H1 (cell line): ENCODE measurements at regions not wholly inside any gene's neighbourhood (a gene's known extent, or its start where the extent isn't known, plus 50 kb on each side); places are given as distances from the start of the nearest gene placed in this dataset.

Source experiments
- CTCF ChIA-PET: fragments of 300-600 bp; sonication (Branson Sonifier 250); formaldehyde crosslinking; loops from one replicate; lab custom pipeline; 2021; ENCODE audit not compliant: partially characterized antibody; lab: Charles Lee
- POLR2A ChIA-PET: fragments of 300-600 bp; sonication (Branson Sonifier 250); formaldehyde crosslinking; loops from one replicate; lab custom pipeline; 2021; ENCODE audit warnings: inconsistent platforms; ENCODE audit not compliant: partially characterized antibody; lab: Charles Lee
- DNase-seq, 2 experiments: peaks; one replicate each; pipeline versions ENCODE4 v3.0.0 to v3.0.0-alpha.2; 2010 to 2022; ENCODE audit warnings: low spot score in 2 of 2, low read depth in 1 of 2, mixed read lengths in 1 of 2
- FAIRE-seq: peaks from 2 replicates; lab custom pipeline; 2011; peaks lifted over from hg19 to GRCh38; lab: Jason Lieb, UNC
- H2AFZ ChIP-seq: 2 replicates; pipeline ENCODE4 v1.8.1; 2012; ENCODE audit warnings: low read length, inconsistent platforms
- H2AK5ac ChIP-seq: 2 replicates; pipeline ENCODE4 v1.6.1; 2013; ENCODE audit warnings: low read depth, low read length
- H2BK120ac ChIP-seq: replicated peaks from 2 replicates; pipeline ENCODE3; 2013; ENCODE audit warnings: low read depth, low read length, inconsistent platforms
- H2BK12ac ChIP-seq: 2 replicates; pipeline ENCODE4 v1.6.1; 2013; ENCODE audit warnings: low read depth, low read length
- H2BK15ac ChIP-seq: 2 replicates; pipeline ENCODE4 v1.6.1; 2013; ENCODE audit warnings: low read length
- H2BK20ac ChIP-seq: 2 replicates; pipeline ENCODE4 v1.6.1; 2013; ENCODE audit warnings: low read length
- H2BK5ac ChIP-seq: 2 replicates; pipeline ENCODE4 v1.6.1; 2013; ENCODE audit warnings: low read depth, low read length
- H3K14ac ChIP-seq: 2 replicates; pipeline ENCODE4 v1.6.1; 2013; ENCODE audit warnings: inconsistent platforms; ENCODE audit not compliant: insufficient read length
- H3K18ac ChIP-seq: 2 replicates; pipeline ENCODE4 v1.6.1; 2013; ENCODE audit warnings: low read length; ENCODE audit errors: extremely low read depth
- H3K23ac ChIP-seq: 2 replicates; pipeline ENCODE4 v1.6.1; 2013; ENCODE audit warnings: inconsistent platforms; ENCODE audit not compliant: insufficient read length
- H3K23me2 ChIP-seq: 2 replicates; pipeline ENCODE4 v1.6.1; 2013; ENCODE audit warnings: low read depth, low read length
- H3K27ac ChIP-seq: 2 replicates; pipeline ENCODE4 v1.6.1; 2011; ENCODE audit warnings: low read depth, low read length, inconsistent platforms
- H3K27me3 ChIP-seq, 4 experiments: replicated peaks in 1 of 4; 1 replicate in 1 of 4; 2 replicates in 3 of 4; pipeline versions ENCODE4 v1.6.1 to v1.8.1; 2011 to 2013; ENCODE audit warnings: low read length in 3 of 4, mild to moderate bottlenecking in 3 of 4, inconsistent platforms in 2 of 4, mixed read lengths in 2 of 4, moderate library complexity in 1 of 4; ENCODE audit not compliant: control insufficient read depth in 3 of 4, insufficient read depth in 3 of 4; ENCODE audit errors: extremely low read depth in 1 of 4
- H3K36me3 ChIP-seq, 4 experiments: 2 replicates each; pipeline versions ENCODE4 v1.6.1 to v1.8.1; 2011 to 2013; ENCODE audit warnings: mild to moderate bottlenecking in 4 of 4, low read length in 3 of 4, moderate library complexity in 2 of 4, control low read depth in 1 of 4, inconsistent platforms in 1 of 4; ENCODE audit not compliant: insufficient read depth in 4 of 4, control insufficient read depth in 2 of 4
- H3K4ac ChIP-seq: replicated peaks from 2 replicates; pipeline ENCODE3; 2013; ENCODE audit warnings: low read length, low read depth, mixed read lengths, inconsistent platforms; ENCODE audit not compliant: insufficient read length
- H3K4me1 ChIP-seq, 4 experiments: replicated peaks in 1 of 4; 1 replicate in 1 of 4; 2 replicates in 3 of 4; pipeline versions ENCODE4 v1.6.1 to v1.8.1; 2011 to 2013; ENCODE audit warnings: low read length in 3 of 4, inconsistent platforms in 2 of 4, mixed read lengths in 1 of 4; ENCODE audit not compliant: insufficient read depth in 4 of 4, control insufficient read depth in 3 of 4
- H3K4me2 ChIP-seq, 2 experiments: 2 replicates each; pipeline versions ENCODE4 v1.6.1 to v1.8.1; 2011 to 2013; ENCODE audit warnings: low read depth in 2 of 2, low read length in 2 of 2, control low read depth in 1 of 2, inconsistent platforms in 1 of 2, mild to moderate bottlenecking in 1 of 2; ENCODE audit not compliant: insufficient read depth in 1 of 2
- H3K4me3 ChIP-seq, 4 experiments: fragments of 200-600, 300-600 bp in 1 of 4; sonication (generic), shearing (Covaris generic), sonication (Bioruptor Twin) in 1 of 4; 2 replicates each; pipeline versions ENCODE4 v1.5.1 to v1.8.1; 2011 to 2016; ENCODE audit warnings: low read length in 4 of 4, low read depth in 3 of 4, control low read depth in 2 of 4, inconsistent platforms in 2 of 4, mild to moderate bottlenecking in 2 of 4, mixed read lengths in 1 of 4, moderate library complexity in 1 of 4; ENCODE audit not compliant: insufficient read depth in 2 of 4; ENCODE audit errors: extremely low read depth in 1 of 4
- H3K56ac ChIP-seq: replicated peaks from 2 replicates; pipeline ENCODE3; 2013; ENCODE audit warnings: low read depth, mild to moderate bottlenecking, mixed read lengths, low read length, inconsistent platforms; ENCODE audit not compliant: insufficient read length
- H3K79me1 ChIP-seq: 2 replicates; pipeline ENCODE4 v1.6.1; 2013; ENCODE audit warnings: low read depth, low read length, control low read depth
- H3K79me2 ChIP-seq, 2 experiments: 2 replicates each; pipeline versions ENCODE4 v1.6.1 to v1.8.1; 2012 to 2013; ENCODE audit warnings: low read length in 2 of 2, mild to moderate bottlenecking in 2 of 2, inconsistent platforms in 1 of 2; ENCODE audit not compliant: insufficient read depth in 2 of 2, control insufficient read depth in 1 of 2
- H3K9ac ChIP-seq, 4 experiments: replicated peaks in 1 of 4; 1 replicate in 1 of 4; 2 replicates in 3 of 4; pipeline versions ENCODE4 v1.6.1 to v1.8.1; 2011 to 2013; ENCODE audit warnings: low read depth in 3 of 4, low read length in 3 of 4, control low read depth in 2 of 4, mild to moderate bottlenecking in 2 of 4, moderate library complexity in 2 of 4, inconsistent platforms in 1 of 4; ENCODE audit errors: extremely low read depth in 1 of 4
- H3K9me3 ChIP-seq, 2 experiments: 2 replicates each; pipeline versions ENCODE4 v1.6.1 to v1.8.1; 2012 to 2013; ENCODE audit warnings: mild to moderate bottlenecking in 2 of 2, moderate library complexity in 2 of 2, control low read depth in 1 of 2, inconsistent platforms in 1 of 2, low read depth in 1 of 2, low read length in 1 of 2, mixed read lengths in 1 of 2; ENCODE audit not compliant: insufficient read depth in 2 of 2
- H4K20me1 ChIP-seq, 2 experiments: replicated peaks in 1 of 2; 2 replicates each; pipeline versions ENCODE3 to v1.8.1; 2011 to 2013; ENCODE audit warnings: inconsistent platforms in 2 of 2, low read length in 2 of 2, mild to moderate bottlenecking in 1 of 2; ENCODE audit not compliant: insufficient read depth in 2 of 2, control insufficient read depth in 1 of 2
- H4K5ac ChIP-seq: 2 replicates; pipeline ENCODE4 v1.6.1; 2013; ENCODE audit warnings: low read length, low read depth, mixed read lengths, inconsistent platforms; ENCODE audit not compliant: insufficient read length
- H4K8ac ChIP-seq: 2 replicates; pipeline ENCODE4 v1.8.0; 2013; ENCODE audit warnings: mild to moderate bottlenecking, moderate library complexity, low read length, inconsistent platforms; ENCODE audit not compliant: insufficient read depth; ENCODE audit errors: extremely low read depth
- H4K91ac ChIP-seq: replicated peaks from 2 replicates; pipeline ENCODE3; 2013; ENCODE audit warnings: low read length, mixed read lengths, inconsistent platforms; ENCODE audit not compliant: insufficient read length
- CHD1 ChIP-seq: IDR thresholded peaks from 2 replicates; pipeline ENCODE4 v1.6.1; 2012; ENCODE audit warnings: low read depth, low read length, improper control_type of control experiment
- HDAC2 ChIP-seq, 2 experiments: fragments of 300-600 bp in 1 of 2; sonication (generic) in 1 of 2; IDR thresholded peaks; 2 replicates each; pipeline ENCODE4 v1.6.1; 2011 to 2012; ENCODE audit warnings: low read depth in 2 of 2, low read length in 2 of 2, mild to moderate bottlenecking in 2 of 2, moderate library complexity in 2 of 2, borderline replicate concordance in 1 of 2, inconsistent platforms in 1 of 2
- JUND ChIP-seq: IDR thresholded peaks from 2 replicates; pipeline ENCODE4 v1.6.1; 2011; ENCODE audit warnings: mild to moderate bottlenecking, improper control_type of control experiment, low read length
- KDM1A ChIP-seq: fragments of 200-600, 300-600 bp; sonication (generic); IDR thresholded peaks from 2 replicates; pipeline ENCODE4 v1.7.1; 2016; ENCODE audit warnings: mild to moderate bottlenecking, low read length, borderline replicate concordance
- POU5F1 ChIP-seq: IDR thresholded peaks from 2 replicates; pipeline ENCODE4 v1.6.1; 2011; ENCODE audit warnings: low read depth, mild to moderate bottlenecking, low read length, moderate library complexity
- SIN3A ChIP-seq, 2 experiments: IDR thresholded peaks in 1 of 2; conservative IDR thresholded peaks in 1 of 2; 2 replicates each; pipeline ENCODE4 v1.6.1; 2011 to 2012; ENCODE audit warnings: low read length in 2 of 2, improper control_type of control experiment in 1 of 2, low read depth in 1 of 2, mild to moderate bottlenecking in 1 of 2
- SIRT6 ChIP-seq: IDR thresholded peaks from one replicate; pipeline ENCODE4 v1.7.1; 2012; ENCODE audit warnings: low read length, inconsistent platforms
- SP1 ChIP-seq: IDR thresholded peaks from 2 replicates; pipeline ENCODE4 v1.6.1; 2011; ENCODE audit warnings: low read depth, low read length
- SP2 ChIP-seq: IDR thresholded peaks from 2 replicates; pipeline ENCODE4 v1.6.1; 2012; ENCODE audit warnings: mild to moderate bottlenecking, low read length, inconsistent platforms
- SUZ12 ChIP-seq: fragments of 200-600 bp; sonication (generic); IDR thresholded peaks from 2 replicates; pipeline ENCODE4 v1.6.1; 2012; ENCODE audit warnings: mild to moderate bottlenecking, inconsistent platforms, low read length, moderate library complexity, mixed read lengths
- TEAD4 ChIP-seq: IDR thresholded peaks from 2 replicates; pipeline ENCODE4 v1.6.1; 2012; ENCODE audit warnings: low read depth, low read length, inconsistent platforms, mixed read lengths
- YY1 ChIP-seq: IDR thresholded peaks from 2 replicates; pipeline ENCODE4 v1.6.1; 2011; ENCODE audit warnings: low read depth, mild to moderate bottlenecking, low read length
- WGBS, 2 experiments: shearing (Covaris generic) in 1 of 2; methylation state at CpG; one replicate each; pipeline versions ENCODE4 v1.1.6 to v1.1.7; 2013 to 2015; ENCODE audit warnings: low lambda C conversion rate in 2 of 2, mixed read lengths in 2 of 2, inconsistent platforms in 1 of 2, low coverage in 1 of 2, missing lambda C conversion rate in 1 of 2; ENCODE audit not compliant: insufficient replicate concordance in 2 of 2, insufficient coverage in 1 of 2, insufficient read length in 1 of 2; ENCODE audit errors: extremely low coverage in 1 of 2, missing lambda C conversion rate in 1 of 2; 5-methylcytosine and 5-hydroxymethylcytosine counted together
- TF ChIP-seq, protein P1 (sequence below): IDR thresholded peaks from 2 replicates; pipeline ENCODE4 v1.6.1; 2012; ENCODE audit warnings: low read length, inconsistent platforms

DNA sequence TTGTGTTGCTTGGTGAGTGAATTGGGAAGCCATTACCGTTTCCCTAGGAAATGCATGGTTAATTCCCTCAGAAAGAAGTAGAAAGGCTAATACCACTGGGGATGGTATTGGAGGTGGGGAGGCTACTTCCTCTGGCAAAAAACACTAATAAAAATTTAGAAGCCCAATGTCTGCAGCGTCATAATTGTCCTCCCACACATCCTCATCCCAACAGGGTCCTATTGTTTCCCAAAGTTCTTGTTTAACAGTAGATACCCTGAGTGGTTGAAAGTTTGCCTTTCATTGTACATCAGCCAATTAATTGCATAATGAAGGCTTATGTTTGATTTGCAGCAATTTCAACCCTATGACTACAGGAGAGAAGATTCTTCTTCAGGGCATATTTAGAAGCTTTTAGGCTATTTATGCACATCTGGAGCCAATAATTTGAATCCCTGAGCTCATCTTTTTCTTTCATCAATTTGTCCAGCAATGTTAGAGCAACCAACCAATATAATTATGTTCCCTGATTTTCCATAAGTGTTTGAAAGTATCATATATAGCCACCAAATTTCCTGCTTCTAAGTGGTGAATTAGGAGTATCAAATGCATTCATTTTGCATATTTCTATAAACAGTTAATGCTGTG is 491.0 kb downstream of the SLITRK5 start:
- Histone ChIP-seq H3K23ac (no peak overlapping the region), H3K4me2 (no peak overlapping the region), H2BK12ac (no peak overlapping the region), H4K91ac (no peak overlapping the region), H3K27ac (no peak overlapping the region), H3K18ac (no peak overlapping the region), H2BK5ac (no peak overlapping the region), H3K4me3 (no peak overlapping the region), H3K14ac (no peak overlapping the region), H3K79me2 (no peaks in the 10 kb centered on the region), H3K27me3 (no peaks in the 10 kb centered on the region), H2BK15ac (no peak overlapping the region), H3K4me1 (no peaks in the 10 kb centered on the region), H3K36me3 (no peaks in the 10 kb centered on the region), H2BK20ac (no peak overlapping the region), H3K9me3 (no peaks in the 10 kb centered on the region), H3K79me1 (no peaks in the 10 kb centered on the region), H2BK120ac (no peak overlapping the region), H3K56ac (no peak overlapping the region), H2AK5ac (no peak overlapping the region), H3K23me2 (no peaks in the 10 kb centered on the region), H3K4ac (no peak overlapping the region), H2AFZ (no peak overlapping the region), H4K20me1 (no peaks in the 10 kb centered on the region), H4K8ac (no peak overlapping the region), H4K5ac (no peak overlapping the region), H3K9ac (no peak overlapping the region)
- 100% methylated on average over 2 of the region's 2 CpGs; no CpG with 5 or more reads in 1 of the 2 experiments for WGBS, 2 experiments
- DNase-seq (no peak), FAIRE-seq (no peak)
- ChIA-PET POLR2A (no interaction called here), CTCF (interaction anchor here (2.2 kb wide), 1 partner anchor 19 kb away, joined by 5 read pairs; no protein-coding TSS in a partner anchor)
- TF ChIP-seq KDM1A, result no peak
- TF ChIP-seq JUND, result no peak
- TF ChIP-seq, protein P1, sequence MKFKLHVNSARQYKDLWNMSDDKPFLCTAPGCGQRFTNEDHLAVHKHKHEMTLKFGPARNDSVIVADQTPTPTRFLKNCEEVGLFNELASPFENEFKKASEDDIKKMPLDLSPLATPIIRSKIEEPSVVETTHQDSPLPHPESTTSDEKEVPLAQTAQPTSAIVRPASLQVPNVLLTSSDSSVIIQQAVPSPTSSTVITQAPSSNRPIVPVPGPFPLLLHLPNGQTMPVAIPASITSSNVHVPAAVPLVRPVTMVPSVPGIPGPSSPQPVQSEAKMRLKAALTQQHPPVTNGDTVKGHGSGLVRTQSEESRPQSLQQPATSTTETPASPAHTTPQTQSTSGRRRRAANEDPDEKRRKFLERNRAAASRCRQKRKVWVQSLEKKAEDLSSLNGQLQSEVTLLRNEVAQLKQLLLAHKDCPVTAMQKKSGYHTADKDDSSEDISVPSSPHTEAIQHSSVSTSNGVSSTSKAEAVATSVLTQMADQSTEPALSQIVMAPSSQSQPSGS, result no peak
- TF ChIP-seq SIN3A (conservative IDR thresholded peaks at IDR 0.05 in 1 of 2, IDR thresholded peaks at IDR 0.05 in 1 of 2; ENCODE audit: low read depth in 1 of 2, low read length in 2 of 2), result no peak
- no peak for TF ChIP-seq POU5F1
- TF ChIP-seq CHD1, result no peak
- TF ChIP-seq HDAC2 (IDR thresholded peaks at IDR 0.05; ENCODE audit: borderline replicate concordance in 1 of 2, low read depth in 2 of 2, low read length in 2 of 2), result no peak
- no peak for TF ChIP-seq SP1
- TF ChIP-seq SIRT6, result no peak
- no peak for TF ChIP-seq YY1
- no peak for TF ChIP-seq SP2
- TF ChIP-seq SUZ12, result no peak
- TF ChIP-seq TEAD4, result no peak
